Skin epidermis (tissue), 12 donors: ENCODE measurements at regions not wholly inside any gene's neighbourhood (a gene's known extent, or its start where the extent isn't known, plus 50 kb on each side); places are given as distances from the start of the nearest gene placed in this dataset.

Experiments
- H3K27ac ChIP-seq, 21 experiments: fragments of 200-600 bp; sonication (generic) in 11 of 21; one replicate each; pipeline ENCODE4 v1.5.0; 2020; ENCODE audit warnings: mild to moderate bottlenecking in 3 of 21, inconsistent platforms in 2 of 21, moderate library complexity in 2 of 21
- H3K4me3 ChIP-seq, 7 experiments: fragments of 200-600 bp; sonication (generic) in 2 of 7; one replicate each; pipeline ENCODE4 v1.5.0; 2020; ENCODE audit warnings: inconsistent platforms in 2 of 7, mild to moderate bottlenecking in 2 of 7, moderate library complexity in 1 of 7

DNA sequence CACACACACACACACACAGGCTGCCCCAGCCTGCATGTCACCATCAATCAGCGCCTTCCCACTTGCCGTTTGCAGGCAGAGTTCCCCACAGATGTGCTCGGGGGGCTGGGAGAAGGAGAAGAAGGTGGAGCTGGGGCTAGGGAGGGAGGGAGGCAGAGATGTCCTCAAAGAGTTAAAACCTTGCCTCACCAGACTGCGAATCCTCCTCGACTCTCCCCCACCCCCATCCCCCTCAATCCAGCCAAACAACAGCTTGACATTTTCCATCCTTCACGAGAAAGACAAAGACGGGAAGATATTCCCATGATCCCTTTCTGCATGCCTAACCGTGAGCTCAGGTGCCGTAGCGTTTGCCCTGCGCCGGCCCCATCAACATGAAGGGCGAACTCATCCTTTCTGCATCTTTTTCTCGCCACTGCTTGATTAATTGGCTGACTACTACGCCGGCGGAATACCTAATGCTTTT lies 365.5 kb downstream of the MIAT start:
- Histone ChIP-seq H3K4me3 (no peak overlapping the region), H3K27ac (no peak overlapping the region)

- no peak overlapping the region for H3K4me3 ChIP-seq
- H3K27ac ChIP-seq, result no peak overlapping the region
Observed at GRCh38 chr22:27023591-27023990, 366.2 kb downstream of the MIAT start.

DNA sequence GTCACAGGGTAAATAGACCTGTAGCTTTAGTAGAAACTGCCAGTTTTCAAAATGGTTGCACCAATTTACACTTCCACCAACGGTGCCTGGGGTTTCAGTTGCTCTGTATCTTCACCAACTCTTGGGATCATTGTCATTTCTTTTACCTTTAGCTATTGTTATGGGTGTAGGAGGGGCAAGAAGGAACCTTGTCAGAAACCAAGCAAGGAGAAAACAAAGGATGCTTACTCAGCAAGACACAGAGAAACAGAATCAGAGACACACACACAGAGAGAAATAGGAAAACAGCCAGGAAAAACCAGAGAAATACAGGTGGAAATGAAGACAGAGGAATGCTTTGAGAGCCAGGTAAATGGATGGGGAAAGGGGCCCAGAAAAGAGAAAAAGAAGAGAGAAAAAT lies 367.6 kb downstream of the MIAT start:
- no peak overlapping the region for H3K4me3 ChIP-seq
- no peak overlapping the region for H3K27ac ChIP-seq

- H3K4me3 ChIP-seq, result no peak overlapping the region
- no peak overlapping the region for H3K27ac ChIP-seq
Observed at GRCh38 chr22:27028093-27028492, 370.7 kb downstream of the MIAT start.

DNA sequence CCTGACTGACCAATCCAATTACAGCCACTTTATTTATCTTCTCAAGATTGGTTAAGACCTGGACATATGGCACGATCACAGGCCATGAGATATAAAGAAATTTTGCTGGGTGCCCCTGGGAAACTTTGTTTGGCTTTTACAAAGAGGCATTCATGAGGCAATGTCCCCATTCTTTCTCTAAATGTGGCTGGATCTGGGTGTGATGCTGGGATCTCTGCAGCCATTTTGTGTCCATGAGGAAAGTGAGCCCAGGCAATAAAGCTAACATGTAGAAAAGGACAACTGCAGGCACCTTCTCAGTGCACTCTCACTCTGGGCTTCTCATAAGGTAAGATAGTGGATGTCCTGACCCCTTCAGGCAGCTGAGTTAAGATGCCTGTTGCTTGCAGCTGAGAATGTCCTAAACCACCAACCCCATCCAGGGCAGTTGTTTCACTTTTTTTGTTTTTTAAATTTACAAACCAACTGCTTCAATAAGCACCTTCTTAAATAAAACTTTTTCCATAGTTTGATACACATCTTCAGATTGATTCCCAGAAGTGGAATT lies 372.3 kb downstream of the MIAT start:
- Histone ChIP-seq H3K27ac (no peak overlapping the region), H3K4me3 (no peak overlapping the region)

- Histone ChIP-seq H3K4me3 (no peak overlapping the region), H3K27ac (no peak overlapping the region)
Observed at GRCh38 chr22:27032091-27032761, 374.8 kb downstream of the MIAT start.

GRCh38 chr22:27041745-27042310 lies 384.4 kb downstream of the MIAT start:
- Histone ChIP-seq H3K27ac (no peak overlapping the region), H3K4me3 (no peak overlapping the region)

DNA sequence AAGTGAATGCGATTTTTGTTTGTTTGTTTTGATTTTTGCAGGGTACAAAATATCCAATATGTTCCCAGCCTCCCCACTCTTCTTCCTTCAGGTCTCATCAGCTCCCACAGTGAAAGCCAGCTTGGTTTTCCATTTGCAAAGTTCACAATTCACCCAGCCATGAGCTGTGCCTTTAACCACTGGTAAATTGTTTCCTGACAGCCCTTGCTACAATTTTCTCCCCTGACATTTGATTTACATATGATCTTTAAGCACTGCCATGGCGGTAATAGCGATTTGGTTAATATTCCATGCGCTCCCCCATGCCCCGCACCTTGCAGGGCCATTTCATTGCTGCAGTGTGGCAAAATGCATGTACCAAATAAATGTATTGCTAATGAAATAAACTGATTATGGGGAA lies 385.9 kb downstream of the MIAT start:
- no peak overlapping the region for H3K4me3 ChIP-seq
- no peak overlapping the region for H3K27ac ChIP-seq

DNA sequence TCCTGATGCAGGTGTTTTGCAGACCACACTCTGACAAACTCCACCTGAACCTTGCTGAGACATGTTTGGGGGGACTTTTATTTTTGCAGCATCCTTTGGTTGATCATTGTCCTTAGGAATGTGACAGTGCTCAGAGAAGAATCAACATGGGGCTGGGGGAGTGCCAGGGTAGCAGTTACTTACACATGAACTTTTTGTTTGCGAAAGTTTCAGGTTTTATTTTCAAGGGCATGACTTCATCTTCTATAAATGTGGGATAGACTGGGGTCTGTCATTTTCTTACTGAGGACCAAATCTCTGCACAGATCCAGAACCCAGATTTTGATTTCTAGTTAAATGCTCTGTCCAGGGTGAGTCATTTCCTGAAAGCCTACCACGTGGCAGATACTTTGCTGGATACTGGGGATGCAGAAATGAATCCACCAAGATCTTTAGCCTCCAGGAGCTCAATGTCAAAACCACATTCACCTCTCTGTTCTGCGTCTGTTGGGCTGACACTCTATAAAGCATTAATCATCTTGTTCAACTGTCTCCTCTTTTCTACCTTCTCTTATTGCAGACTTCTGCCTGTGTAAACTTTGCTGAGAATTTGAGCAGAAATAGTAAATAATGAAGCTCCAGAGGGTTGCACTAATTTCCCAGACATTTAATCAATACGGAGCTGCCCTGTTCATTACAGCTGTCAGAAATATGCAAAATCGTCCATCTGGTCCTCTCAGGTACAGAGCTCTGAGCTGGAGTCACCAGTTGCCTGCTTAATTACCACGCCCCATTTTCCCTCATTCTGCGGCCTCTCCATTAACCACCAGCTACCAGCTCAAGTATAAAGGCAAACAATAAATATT lies 387.9 kb downstream of the MIAT start:
- Histone ChIP-seq H3K4me3 (no peak overlapping the region), H3K27ac (peak overlapping the region in 1 of 21 experiments; percentile 42)

GRCh38 chr22:27046086-27046485 lies 388.7 kb downstream of the MIAT start:
- Histone ChIP-seq H3K27ac (no peak overlapping the region), H3K4me3 (no peak overlapping the region)

GRCh38 chr22:27046603-27047002 lies 389.2 kb downstream of the MIAT start:
- Histone ChIP-seq H3K4me3 (no peak overlapping the region), H3K27ac (no peak overlapping the region)

DNA sequence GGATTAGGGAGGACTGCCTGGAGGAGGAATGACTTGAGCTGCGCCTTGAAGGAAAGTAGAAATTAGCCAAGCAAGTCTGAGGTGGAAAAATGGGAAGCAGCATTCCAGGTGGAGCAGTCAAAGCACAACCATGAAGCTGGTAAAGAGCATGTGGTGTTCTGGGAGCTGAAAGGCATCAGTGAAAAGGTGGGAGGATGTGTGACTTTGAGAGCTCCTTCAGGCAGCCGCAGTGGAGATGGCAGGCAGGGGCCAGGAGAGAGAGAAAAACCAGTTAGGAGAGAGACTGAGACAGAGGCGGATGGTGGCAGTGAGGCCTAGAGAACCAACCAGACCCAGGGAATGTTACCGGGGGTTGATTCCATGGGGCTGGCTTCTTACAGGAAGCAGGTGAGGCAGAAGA lies 393.4 kb downstream of the MIAT start:
- no peak overlapping the region for H3K4me3 ChIP-seq
- H3K27ac ChIP-seq, result no peak overlapping the region

DNA sequence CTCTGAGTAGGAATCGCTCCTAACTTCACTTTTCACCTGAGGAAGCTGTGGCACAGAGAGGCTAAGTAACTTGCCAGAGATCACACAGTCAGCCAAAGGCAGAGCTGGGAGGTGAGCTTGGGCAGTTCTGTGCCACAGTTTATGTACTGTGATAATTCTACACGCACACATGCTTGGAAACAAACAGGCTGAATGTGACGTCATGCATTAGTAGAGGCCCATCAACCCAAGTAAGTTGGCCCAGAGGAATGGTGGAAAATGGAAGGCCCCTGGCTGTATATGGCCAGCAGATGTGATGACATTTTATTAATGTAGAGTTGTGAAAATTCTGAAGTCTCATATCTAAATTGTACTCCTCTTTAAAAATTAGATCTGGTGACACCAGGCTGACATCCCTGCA lies 394.0 kb downstream of the MIAT start:
- Histone ChIP-seq H3K27ac (no peak overlapping the region), H3K4me3 (no peak overlapping the region)

- Histone ChIP-seq H3K27ac (no peak overlapping the region), H3K4me3 (no peak overlapping the region)
Observed at GRCh38 chr22:27057717-27058116, 400.3 kb downstream of the MIAT start.

DNA sequence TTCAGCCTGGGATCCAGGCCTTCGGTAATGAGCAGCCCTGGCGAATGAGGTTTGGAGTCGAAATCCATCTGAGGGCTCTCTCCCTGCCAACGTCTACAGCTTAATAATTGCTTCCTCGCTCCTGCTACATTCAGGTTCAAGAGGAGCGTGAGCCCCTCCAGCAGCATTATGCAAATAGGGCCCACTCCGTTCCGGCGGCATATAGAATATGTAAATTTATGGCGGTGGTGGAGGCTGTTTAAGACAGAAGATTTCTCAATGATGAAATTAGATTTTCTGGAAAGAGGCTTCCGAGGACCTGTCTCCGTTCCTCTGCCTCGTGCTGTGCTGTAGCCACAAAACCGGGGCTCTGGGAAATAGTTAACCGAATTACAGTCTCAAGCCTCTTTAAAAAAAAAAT lies 402.8 kb downstream of the MIAT start:
- H3K4me3 ChIP-seq, result no peak overlapping the region
- H3K27ac ChIP-seq, result no peak overlapping the region

DNA sequence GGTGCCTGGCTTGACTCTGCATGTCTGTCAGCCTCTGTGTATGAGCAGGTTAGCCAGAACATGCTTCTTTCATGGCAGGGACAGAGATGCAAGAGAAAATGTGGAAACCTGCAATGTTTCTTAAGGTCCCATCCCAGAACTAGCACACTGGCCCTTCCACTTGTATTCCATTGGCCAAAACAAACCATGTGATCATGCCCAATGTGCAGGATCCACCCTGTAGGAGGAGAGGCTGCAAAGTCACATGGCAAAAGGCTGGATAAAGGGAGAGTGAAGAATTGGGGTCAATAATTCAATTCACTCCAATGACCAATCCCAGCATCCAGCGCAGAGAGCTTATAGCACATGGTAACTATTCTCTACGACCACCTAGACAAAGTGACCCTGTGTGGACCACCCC lies 405.5 kb downstream of the MIAT start:
- Histone ChIP-seq H3K27ac (no peak overlapping the region), H3K4me3 (no peak overlapping the region)

GRCh38 chr22:27063406-27063805 lies 406.0 kb downstream of the MIAT start:
- Histone ChIP-seq H3K4me3 (no peak overlapping the region), H3K27ac (no peak overlapping the region)

DNA sequence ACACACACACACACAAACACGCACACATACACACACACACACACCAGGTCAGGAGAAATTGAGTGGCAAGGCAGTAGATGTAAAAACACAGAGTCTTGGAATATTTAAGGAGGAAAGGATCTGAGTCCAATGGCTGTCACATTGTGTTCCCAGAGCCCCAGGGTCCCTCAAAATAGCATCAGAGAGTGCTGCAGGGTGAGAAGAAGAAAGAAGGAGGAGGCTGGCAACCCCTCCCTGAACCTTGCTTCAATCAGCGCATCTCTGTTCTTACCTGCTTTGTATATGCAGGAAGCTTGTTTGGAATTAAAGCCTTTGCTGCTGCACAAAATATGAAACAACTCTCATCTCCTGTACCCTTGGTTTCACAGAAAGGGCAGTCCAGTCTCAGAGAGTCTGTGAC lies 406.5 kb downstream of the MIAT start:
- Histone ChIP-seq H3K4me3 (no peak overlapping the region), H3K27ac (no peak overlapping the region)

- Histone ChIP-seq H3K4me3 (no peak overlapping the region), H3K27ac (no peak overlapping the region)
Observed at GRCh38 chr22:27064386-27064785, 407.0 kb downstream of the MIAT start.

DNA sequence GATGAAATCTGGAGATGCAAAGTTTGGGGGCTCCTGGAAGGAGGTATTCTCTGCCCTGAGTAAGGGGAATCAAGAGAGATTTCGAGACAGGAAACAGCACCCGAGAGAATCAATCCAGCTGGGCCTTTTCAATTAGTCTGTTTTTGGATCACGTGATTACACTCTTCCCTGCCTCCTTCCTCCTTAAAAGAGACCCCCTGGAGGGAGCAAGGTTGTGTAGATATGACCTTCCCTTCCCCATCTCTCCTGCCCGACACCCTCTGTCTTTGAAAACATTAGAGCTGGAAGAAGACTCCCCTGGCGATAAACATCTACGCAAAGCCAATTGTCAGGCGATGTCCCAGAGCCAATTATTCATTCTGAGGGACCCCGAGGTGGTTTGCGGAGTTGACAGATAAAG lies 407.9 kb downstream of the MIAT start:
- H3K27ac ChIP-seq, result no peak overlapping the region
- no peak overlapping the region for H3K4me3 ChIP-seq

DNA sequence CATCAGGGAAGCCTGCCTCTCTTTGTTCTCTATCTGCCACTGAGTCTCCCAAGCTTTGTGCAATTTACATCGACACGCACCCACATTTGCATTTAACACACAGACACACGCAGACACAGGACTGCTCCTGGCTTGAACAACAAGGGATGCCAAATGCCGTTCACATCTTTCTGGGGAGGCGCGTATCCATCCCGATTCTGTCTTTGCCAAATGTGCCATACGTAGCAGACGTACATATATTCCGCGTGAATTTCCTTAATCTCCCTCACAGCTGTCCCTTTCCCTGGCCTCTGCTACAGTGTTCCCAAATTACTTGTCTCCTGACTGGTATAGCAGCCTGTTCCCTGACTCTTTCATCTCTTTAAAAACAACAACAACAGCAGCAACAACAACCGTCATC lies 409.5 kb downstream of the MIAT start:
- H3K27ac ChIP-seq, result no peak overlapping the region
- no peak overlapping the region for H3K4me3 ChIP-seq
